Heart right ventricle (tissue), 16 donors: ENCODE measurements at regions not wholly inside any gene's neighbourhood (a gene's known extent, or its start where the extent isn't known, plus 50 kb on each side); places are given as distances from the start of the nearest gene placed in this dataset.

ENCODE experiments used
- ATAC-seq, 8 donors: fragments of 200-7000 bp; cut with Tn5 transposase; one replicate each; pipeline ENCODE4 v1.9.1; 2020; ENCODE audit warnings: mild to moderate bottlenecking in 8 of 8, moderate library complexity in 8 of 8, moderate number of reproducible peaks in 1 of 8
- DNase-seq, 2 donors: peaks; one replicate each; pipeline ENCODE4 v3.0.0-alpha.2; 2020
- H3K27ac ChIP-seq, 10 donors: fragments of 200-600 bp; sonication (generic) in 2 of 10; one replicate each; pipeline versions ENCODE4 v1.5.0 to v1.8.0; 2020 to 2022; ENCODE audit warnings: mild to moderate bottlenecking in 3 of 10
- H3K27me3 ChIP-seq, 7 donors: fragments of 200-600 bp; one replicate each; pipeline ENCODE4 v1.8.0; 2021 to 2022; ENCODE audit warnings: mild to moderate bottlenecking in 2 of 7
- H3K36me3 ChIP-seq, 9 donors: fragments of 200-600 bp; sonication (generic) in 1 of 9; one replicate each; pipeline versions ENCODE4 v1.5.0 to v1.8.0; 2020 to 2022; ENCODE audit warnings: mild to moderate bottlenecking in 2 of 9
- H3K4me1 ChIP-seq, 9 donors: fragments of 200-600 bp; sonication (generic) in 1 of 9; one replicate each; pipeline versions ENCODE4 v1.5.0 to v1.8.0; 2020 to 2022; ENCODE audit warnings: mild to moderate bottlenecking in 4 of 9
- H3K4me3 ChIP-seq, 10 donors: fragments of 200-600 bp; sonication (generic) in 2 of 10; one replicate each; pipeline versions ENCODE4 v1.5.0 to v1.8.0; 2020 to 2022; ENCODE audit warnings: mild to moderate bottlenecking in 7 of 10, moderate library complexity in 2 of 10
- H3K9me3 ChIP-seq, 11 donors: fragments of 200-600 bp in 10 of 11; sonication (generic) in 2 of 11; one replicate each; pipeline versions ENCODE4 v1.5.0 to v1.8.0; 2013 to 2022; ENCODE audit warnings: mild to moderate bottlenecking in 2 of 11, control low read depth in 1 of 11, moderate library complexity in 1 of 11
- CTCF ChIP-seq, 9 donors: fragments of 200-600 bp; sonication (generic) in 2 of 9; IDR thresholded peaks; one replicate each; pipeline versions ENCODE4 v1.5.0 to v1.8.0; 2021 to 2022; ENCODE audit warnings: antibody characterized with exemption in 9 of 9, mild to moderate bottlenecking in 5 of 9, moderate library complexity in 1 of 9
- WGBS, 2 donors: extraction: QIAGEN DNeasy Blood & Tissue Kit; methylation state at CpG; one replicate each; pipeline ENCODE4 v1.1.7; 2013; ENCODE audit warnings: inconsistent platforms in 1 of 2; 5-methylcytosine and 5-hydroxymethylcytosine counted together
- intact Hi-C, 10 donors: fragments of 100-400 bp; cut with DNase I; formaldehyde crosslinking; loops; one replicate each; pipeline versions ENCODE4 v1.11.1 to v1.14.2; 2022
- donor health status: Arrhythmogenic right ventricular cardiomyopathy.
- donor health status: ischemic (EF 13 %, LVEDD 7.1; RV severe dilation, severe dysfunction).
- donor health status: healthy with polysubstance abuse.
- donor health status: DM: no; HTN: yes; CAD: no.
- donor health status: DM: no; HTN: no; CAD: no.
- donor health status: ischemic (EF 25% LVEDD 6.9; RV normal size, moderate dysfunction).
- donor health status: ischemic (EF 25% LVEDD 5.7; RV mildly dilated, moderate dysfunction).
- donor health status: healthy.
- donor health status: DM: yes; HTN: yes; CAD: no.
- donor health status: Ischemic cardiomyopathy.
- donor health status: ischemic (EF 35%, LVEDD 5.7; RV mildly dilated, moderate dysfunction).
- donor health status: nonischemic (EF 11% LVEDD 7.7; RV severe dilation, severe dysfunction).
- donor health status: DM: yes; HTN: yes; CAD: no.
- donor health status: PGD.
- donor health status: ischemic (EF 29% LVEDD 5.4; RV normal size, mild dysfunction).
- donor health status: nonischemic (EF 23%, LVEDD 6.1; RV moderate dilation, normal function).

DNA sequence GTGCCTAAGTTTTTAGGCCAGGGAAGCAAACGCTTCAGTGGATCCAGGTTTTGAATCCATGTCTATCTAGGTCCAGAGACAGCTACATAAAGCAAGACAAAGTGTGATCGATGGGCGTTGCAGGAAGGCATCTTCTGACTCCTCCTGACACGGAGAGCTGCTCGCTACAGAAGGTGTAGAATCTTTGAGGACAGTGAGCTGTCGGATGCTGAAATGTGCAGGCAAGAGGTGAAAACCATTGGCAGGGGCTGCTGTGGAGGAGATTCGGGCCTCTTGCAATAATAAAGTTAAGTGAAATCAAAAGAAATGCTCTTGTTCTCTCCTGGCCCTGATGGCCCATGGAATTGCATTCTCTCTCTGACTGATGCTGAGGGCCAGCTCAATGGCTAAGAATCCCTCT is 336.2 kb downstream of the CYRIA start:
- Histone ChIP-seq H3K36me3 (no peaks in the 10 kb centered on the region), H3K27me3 (no peaks in the 10 kb centered on the region), H3K27ac (no peak overlapping the region), H3K4me3 (no peak overlapping the region), H3K4me1 (peaks cover 0 to 13% (median 0%) of the 10 kb centered on the region in 9 donors), H3K9me3 (no peaks in the 10 kb centered on the region)
- DNase-seq (no peak), ATAC-seq (no peak)
- TF ChIP-seq CTCF (IDR thresholded peaks at IDR 0.05): no peak
- intact Hi-C loops: no loop called here
- WGBS, 2 donors: 95 to 96% methylated on average over 7 of the region's 7 CpGs

GRCh38 chr2:16328521-16329190 is 337.0 kb downstream of the CYRIA start:
- Histone ChIP-seq H3K4me1 (peaks cover 0 to 13% (median 0%) of the 10 kb centered on the region in 9 donors), H3K36me3 (no peaks in the 10 kb centered on the region), H3K27me3 (no peaks in the 10 kb centered on the region), H3K27ac (no peak overlapping the region), H3K9me3 (no peaks in the 10 kb centered on the region), H3K4me3 (no peak overlapping the region)
- ATAC-seq (no peak), DNase-seq (no peak)
- 97 to 98% methylated on average over 6 of the region's 6 CpGs for WGBS, 2 donors
- TF ChIP-seq CTCF (IDR thresholded peaks at IDR 0.05): no peak
- intact Hi-C loops: no loop called here

DNA sequence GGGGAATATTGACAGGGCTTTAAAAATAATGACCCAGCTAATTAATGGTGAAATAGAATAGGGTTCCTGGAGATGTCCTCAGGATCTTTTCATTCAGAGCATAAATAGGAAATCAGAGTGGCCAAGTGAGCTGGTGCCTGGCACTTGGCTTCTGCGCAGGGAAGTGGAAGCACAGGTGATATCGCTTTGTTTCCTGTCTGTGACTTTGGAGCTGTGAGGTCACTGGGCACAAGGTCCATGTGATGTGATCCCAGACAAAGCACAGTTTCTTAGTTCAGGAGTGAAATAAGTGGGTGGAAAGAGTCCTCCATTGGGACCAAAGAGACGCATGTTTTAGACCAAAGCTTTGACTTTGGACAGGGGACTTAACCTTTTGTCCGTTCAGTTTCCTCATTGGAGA is 338.3 kb downstream of the CYRIA start:
- 81 to 84% methylated on average over 4 of the region's 4 CpGs for WGBS, 2 donors
- H3K36me3 ChIP-seq: no peaks in the 10 kb centered on the region
- no peak for TF ChIP-seq CTCF (IDR thresholded peaks at IDR 0.05)

GRCh38 chr2:16326711-16327300 is 338.8 kb downstream of the CYRIA start:
- ATAC-seq: no peak
- no peaks in the 10 kb centered on the region for H3K9me3 ChIP-seq
- no peaks in the 10 kb centered on the region for H3K36me3 ChIP-seq
- H3K4me1 ChIP-seq: peaks cover 0 to 13% (median 0%) of the 10 kb centered on the region in 9 donors
- DNase-seq: no peak
- no peak for TF ChIP-seq CTCF (IDR thresholded peaks at IDR 0.05)
- no peaks in the 10 kb centered on the region for H3K27me3 ChIP-seq
- intact Hi-C loops: no loop called here
- H3K27ac ChIP-seq: no peak overlapping the region
- 66 to 71% methylated on average over 2 of the region's 2 CpGs for WGBS, 2 donors
- H3K4me3 ChIP-seq: no peak overlapping the region

More for the DNA sequence above, 338.3 kb downstream of the CYRIA start:
- no peak for ATAC-seq
- Histone ChIP-seq H3K9me3 (no peaks in the 10 kb centered on the region), H3K4me3 (no peak overlapping the region), H3K4me1 (peaks cover 0 to 13% (median 0%) of the 10 kb centered on the region in 9 donors), H3K27me3 (no peaks in the 10 kb centered on the region), H3K27ac (no peak overlapping the region)
- DNase-seq: no peak
- intact Hi-C loops: no loop called here
